ENCODE measurements at regions not wholly inside any gene's neighbourhood (a gene's known extent, or its start where the extent isn't known, plus 50 kb on each side); places are given as distances from the start of the nearest gene placed in this dataset.

DNA sequence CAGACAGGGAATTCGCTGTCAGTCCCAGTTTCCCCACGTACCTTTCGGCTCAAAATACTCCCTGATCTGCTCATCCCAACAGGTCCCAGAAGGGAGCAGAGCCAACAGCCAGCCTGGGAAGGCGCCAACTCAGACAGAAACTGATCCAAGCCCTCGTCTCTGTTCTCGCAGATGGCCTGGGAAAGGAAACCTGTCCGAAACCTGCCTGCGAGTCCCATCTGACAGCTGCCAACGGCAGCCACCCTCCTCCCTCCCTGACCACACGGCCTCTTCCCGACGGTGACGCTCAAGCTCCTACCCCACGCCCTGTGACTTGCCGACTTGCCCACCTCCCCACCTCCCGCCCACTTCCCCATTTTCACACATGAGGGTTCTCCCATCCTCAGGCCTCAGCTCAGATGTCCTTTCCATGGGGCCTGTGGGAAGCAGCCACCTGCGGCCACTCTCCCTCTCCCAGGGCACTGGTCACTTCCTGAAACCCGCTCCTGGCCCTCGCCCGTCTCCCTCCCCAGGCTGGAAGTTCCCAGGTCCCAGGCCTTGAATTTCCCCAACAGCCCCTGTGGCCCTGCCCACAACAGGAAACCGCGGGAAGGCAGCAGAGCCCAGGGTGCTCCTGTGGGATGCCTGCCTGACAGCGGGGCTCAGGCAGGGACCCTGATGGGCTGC is 60.9 kb upstream of the FBRSL1 start:
- Histone ChIP-seq H3K27me3 (ENCODE audit: insufficient read depth, low read length, poor library complexity, severe bottlenecking) (no peaks in the 10 kb centered on the region), H3K36me3 (ENCODE audit: insufficient read depth, low read length) (no peaks in the 10 kb centered on the region), H3K4me3 (ENCODE audit: low read length, poor library complexity, severe bottlenecking) (no peak overlapping the region), H3K4me1 (ENCODE audit: insufficient read depth, low read length, poor library complexity, severe bottlenecking) (peaks cover 25% of the 10 kb centered on the region), H3K9ac (ENCODE audit: low read depth, low read length, poor library complexity, severe bottlenecking) (peak overlapping the region; percentile 26), H3K4me2 (ENCODE audit: low read depth, low read length, poor library complexity, severe bottlenecking) (peak overlapping the region; percentile 69), H3K79me2 (ENCODE audit: insufficient read depth, low read length) (no peaks in the 10 kb centered on the region), H3F3A (ENCODE audit: low read depth) (no peaks in the 10 kb centered on the region), H3K9me2 (replicated peaks; ENCODE audit: low read depth, low read length) (no peaks in the 10 kb centered on the region), H2AFZ (ENCODE audit: low read length) (no peak overlapping the region), H4K20me1 (ENCODE audit: insufficient read depth, low read length, poor library complexity, severe bottlenecking) (no peaks in the 10 kb centered on the region), H3K9me3 (ENCODE audit: insufficient read depth, low read depth, low read length) (no peaks in the 10 kb centered on the region)
- TF ChIP-seq CTCF (conservative IDR thresholded peaks at IDR 0.05; ENCODE audit: low read length) (no peak), EZH2phosphoT487 (IDR thresholded peaks at IDR 0.05; ENCODE audit: borderline replicate concordance) (no peak)

GRCh38 chr12:132427999-132428935 is 61.7 kb upstream of the FBRSL1 start:
- Histone ChIP-seq H4K20me1 (ENCODE audit: insufficient read depth, low read length, poor library complexity, severe bottlenecking) (no peaks in the 10 kb centered on the region), H3F3A (ENCODE audit: low read depth) (no peaks in the 10 kb centered on the region), H3K9me2 (replicated peaks; ENCODE audit: low read depth, low read length) (no peaks in the 10 kb centered on the region), H3K27me3 (ENCODE audit: insufficient read depth, low read length, poor library complexity, severe bottlenecking) (no peaks in the 10 kb centered on the region), H3K4me2 (ENCODE audit: low read depth, low read length, poor library complexity, severe bottlenecking) (no peak overlapping the region), H3K36me3 (ENCODE audit: insufficient read depth, low read length) (no peaks in the 10 kb centered on the region), H3K4me3 (ENCODE audit: low read length, poor library complexity, severe bottlenecking) (no peak overlapping the region), H3K4me1 (ENCODE audit: insufficient read depth, low read length, poor library complexity, severe bottlenecking) (peaks cover 25% of the 10 kb centered on the region), H3K9me3 (ENCODE audit: insufficient read depth, low read depth, low read length) (no peaks in the 10 kb centered on the region), H3K79me2 (ENCODE audit: insufficient read depth, low read length) (no peaks in the 10 kb centered on the region), H3K9ac (ENCODE audit: low read depth, low read length, poor library complexity, severe bottlenecking) (no peak overlapping the region), H2AFZ (ENCODE audit: low read length) (no peak overlapping the region)
- TF ChIP-seq EZH2phosphoT487 (IDR thresholded peaks at IDR 0.05; ENCODE audit: borderline replicate concordance) (no peak), CTCF (conservative IDR thresholded peaks at IDR 0.05; ENCODE audit: low read length) (peak; percentile 35)

DNA sequence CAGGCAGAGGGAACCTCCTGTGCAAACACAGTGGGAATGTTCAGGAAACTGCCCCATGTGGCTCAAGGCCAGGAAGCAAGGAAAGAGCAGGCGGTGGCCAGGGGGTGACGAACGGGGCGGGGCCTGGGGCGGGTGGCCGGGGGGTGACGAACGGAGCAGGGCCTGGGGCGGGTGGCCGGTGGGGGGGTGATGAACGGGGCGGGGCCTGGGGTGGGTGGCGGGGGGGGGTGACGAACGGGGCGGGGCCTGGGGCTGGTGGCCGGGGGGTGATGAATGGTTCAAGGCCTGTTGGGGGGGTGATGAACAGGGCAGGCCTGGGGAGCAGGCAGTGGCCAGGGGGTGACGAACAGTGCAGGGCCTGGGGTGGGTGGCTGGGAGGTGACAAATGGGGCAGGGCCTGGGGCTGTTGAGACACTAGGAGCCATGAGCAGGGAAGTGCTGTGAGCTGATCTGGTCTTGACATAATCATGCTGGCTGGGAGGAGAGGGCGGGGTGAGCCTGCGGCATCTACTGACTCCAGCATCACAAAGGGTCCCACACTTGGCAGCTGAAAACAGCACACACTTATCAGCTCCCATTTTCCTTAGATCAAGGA is 62.7 kb upstream of the FBRSL1 start:
- Histone ChIP-seq H2AFZ (ENCODE audit: low read length) (no peak overlapping the region), H3K36me3 (ENCODE audit: insufficient read depth, low read length) (no peaks in the 10 kb centered on the region), H3F3A (ENCODE audit: low read depth) (no peaks in the 10 kb centered on the region), H3K9me3 (ENCODE audit: insufficient read depth, low read depth, low read length) (no peaks in the 10 kb centered on the region), H3K79me2 (ENCODE audit: insufficient read depth, low read length) (no peaks in the 10 kb centered on the region), H4K20me1 (ENCODE audit: insufficient read depth, low read length, poor library complexity, severe bottlenecking) (no peaks in the 10 kb centered on the region), H3K4me2 (ENCODE audit: low read depth, low read length, poor library complexity, severe bottlenecking) (no peak overlapping the region), H3K27me3 (ENCODE audit: insufficient read depth, low read length, poor library complexity, severe bottlenecking) (no peaks in the 10 kb centered on the region), H3K9me2 (replicated peaks; ENCODE audit: low read depth, low read length) (no peaks in the 10 kb centered on the region), H3K4me3 (ENCODE audit: low read length, poor library complexity, severe bottlenecking) (no peak overlapping the region), H3K4me1 (ENCODE audit: insufficient read depth, low read length, poor library complexity, severe bottlenecking) (peaks cover 27% of the 10 kb centered on the region), H3K9ac (ENCODE audit: low read depth, low read length, poor library complexity, severe bottlenecking) (no peak overlapping the region)
- TF ChIP-seq CTCF (conservative IDR thresholded peaks at IDR 0.05; ENCODE audit: low read length) (no peak), EZH2phosphoT487 (IDR thresholded peaks at IDR 0.05; ENCODE audit: borderline replicate concordance) (no peak)
